Natural killer cell (primary cell): ENCODE measurements at regions not wholly inside any gene's neighbourhood (a gene's known extent, or its start where the extent isn't known, plus 50 kb on each side); places are given as distances from the start of the nearest gene placed in this dataset.
A peak's percentile ranks its signal among the peaks of the same experiment; 100 is the strongest.

Experiments
- ATAC-seq, 3 donors: fragments of 150-1000 bp in 2 of 3; fragments of 200-7000 bp in 1 of 3; cut with Tn5 transposase; 1 replicate in 1 of 3; 2 replicates in 2 of 3; pipeline ENCODE4 v1.10.0; 2021; ENCODE audit warnings: mild to moderate bottlenecking in 2 of 3, moderate library complexity in 2 of 3
- DNase-seq, 2 donors: peaks; one replicate each; pipeline versions ENCODE4 v3.0.0 to v3.0.0-alpha.2; 2013 to 2021; ENCODE audit warnings: mixed read lengths in 1 of 2
- H3K27ac ChIP-seq: one replicate; pipeline ENCODE4 v1.5.1; 2013; ENCODE audit warnings: mild to moderate bottlenecking, low read length
- H3K27me3 ChIP-seq: one replicate; pipeline ENCODE4 v1.6.1; 2013; ENCODE audit warnings: low read length; ENCODE audit not compliant: control insufficient read depth, insufficient read depth
- H3K36me3 ChIP-seq: one replicate; pipeline ENCODE4 v1.6.1; 2013; ENCODE audit warnings: low read length; ENCODE audit not compliant: control insufficient read depth, insufficient read depth
- H3K4me1 ChIP-seq: one replicate; pipeline ENCODE4 v1.6.1; 2013; ENCODE audit warnings: low read length; ENCODE audit not compliant: control insufficient read depth, insufficient read depth
- H3K4me3 ChIP-seq: one replicate; pipeline ENCODE4 v1.5.1; 2013; ENCODE audit warnings: low read length
- H3K9me3 ChIP-seq: one replicate; pipeline ENCODE4 v1.6.1; 2013; ENCODE audit warnings: low read length; ENCODE audit not compliant: control insufficient read depth, insufficient read depth
- H3K27ac Mint-ChIP-seq, 2 donors: one replicate each; pipeline ENCODE4 v1.8.0; 2022; ENCODE audit warnings: mild to moderate bottlenecking in 2 of 2, mixed read lengths in 2 of 2, moderate library complexity in 1 of 2
- H3K27me3 Mint-ChIP-seq, 2 donors: one replicate each; pipeline ENCODE4 v1.8.0; 2022; ENCODE audit warnings: low read depth in 2 of 2, mixed read lengths in 2 of 2
- H3K36me3 Mint-ChIP-seq: one replicate; pipeline ENCODE4 v1.8.0; 2022; ENCODE audit warnings: mixed read lengths
- H3K4me1 Mint-ChIP-seq, 2 donors: one replicate each; pipeline ENCODE4 v1.8.0; 2022; ENCODE audit warnings: mixed read lengths in 2 of 2
- H3K4me3 Mint-ChIP-seq: one replicate; pipeline ENCODE4 v1.8.0; 2022; ENCODE audit warnings: mild to moderate bottlenecking, moderate library complexity, mixed read lengths
- H3K9me3 Mint-ChIP-seq, 2 donors: one replicate each; pipeline ENCODE4 v1.8.0; 2022; ENCODE audit warnings: mixed read lengths in 2 of 2
- CTCF ChIP-seq: fragments of 200-600 bp; IDR thresholded peaks from one replicate; pipeline ENCODE4 v1.8.0; 2022; ENCODE audit warnings: antibody characterized with exemption
- whole genome bisulfite sequencing: methylation state at CpG from one replicate; pipeline ENCODE4 v1.1.7; 2013; ENCODE audit warnings: missing lambda C conversion rate; ENCODE audit not compliant: insufficient coverage; 5-methylcytosine and 5-hydroxymethylcytosine counted together
- intact Hi-C: fragments of 100-400 bp; cut with micrococcal nuclease; formaldehyde crosslinking; loops from one replicate; pipeline ENCODE4 v1.14.2; 2022

DNA sequence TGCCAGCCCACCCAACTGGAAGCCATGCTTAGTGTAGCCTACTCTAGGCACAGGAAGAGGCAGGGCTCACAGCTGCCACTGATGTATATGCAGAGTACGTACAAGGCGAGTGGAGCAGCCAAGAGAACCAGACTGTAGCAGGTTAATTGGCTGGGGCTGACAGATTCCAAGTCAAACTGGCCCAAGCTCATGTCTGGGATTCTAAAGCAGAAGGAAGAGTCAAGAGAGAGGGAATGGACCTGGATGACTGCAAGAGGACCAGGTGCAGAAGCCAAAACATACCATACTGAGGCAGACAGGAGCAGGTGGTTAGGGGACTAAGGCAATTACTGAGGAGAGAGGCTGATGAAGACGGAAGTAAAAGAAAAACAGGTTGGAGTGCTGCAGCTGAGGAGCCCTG, 51.3 kb upstream of the LRRN2 start:
- 89% methylated on average over 3 of the region's 3 CpGs for WGBS
- no peak overlapping the region for H3K4me3 Mint-ChIP-seq
- H3K36me3 ChIP-seq, result no peaks in the 10 kb centered on the region
- H3K4me1 ChIP-seq, result no peaks in the 10 kb centered on the region
- H3K4me3 ChIP-seq, result no peak overlapping the region
- H3K9me3 ChIP-seq, result no peaks in the 10 kb centered on the region
- no peak overlapping the region for H3K27ac ChIP-seq
- no peak for TF ChIP-seq CTCF
- DNase-seq (no peak), ATAC-seq (peak in 1 of 3 donors; percentile 35)
- H3K27me3 ChIP-seq, result peaks cover 4% of the 10 kb centered on the region
- H3K4me1 Mint-ChIP-seq, result no peaks in the 10 kb centered on the region
- H3K27me3 Mint-ChIP-seq, result peaks cover 32 to 69% of the 10 kb centered on the region in 2 donors
- H3K27ac Mint-ChIP-seq, result no peak overlapping the region
- intact Hi-C loops, result no loop called here
- H3K9me3 Mint-ChIP-seq, result peaks cover 0 to 3% of the 10 kb centered on the region in 2 donors
- H3K36me3 Mint-ChIP-seq, result no peaks in the 10 kb centered on the region

GRCh38 chr1:204738506-204738905, 53.0 kb upstream of the LRRN2 start:
- H3K36me3 ChIP-seq, result no peaks in the 10 kb centered on the region
- Mint-ChIP-seq H3K36me3 (no peaks in the 10 kb centered on the region), H3K27me3 (peaks cover 33 to 64% of the 10 kb centered on the region in 2 donors), H3K9me3 (peaks cover 0 to 3% of the 10 kb centered on the region in 2 donors), H3K27ac (no peak overlapping the region), H3K4me1 (no peaks in the 10 kb centered on the region), H3K4me3 (no peak overlapping the region)
- H3K27ac ChIP-seq, result no peak overlapping the region
- intact Hi-C loops, result no loop called here
- H3K4me3 ChIP-seq, result no peak overlapping the region
- no peaks in the 10 kb centered on the region for H3K9me3 ChIP-seq
- H3K4me1 ChIP-seq, result no peaks in the 10 kb centered on the region
- DNase-seq, result no peak
- WGBS, result no CpG with 5 or more reads among the region's 1 CpG
- H3K27me3 ChIP-seq, result peaks cover 4% of the 10 kb centered on the region
- ATAC-seq, result no peak
- no peak for TF ChIP-seq CTCF

DNA sequence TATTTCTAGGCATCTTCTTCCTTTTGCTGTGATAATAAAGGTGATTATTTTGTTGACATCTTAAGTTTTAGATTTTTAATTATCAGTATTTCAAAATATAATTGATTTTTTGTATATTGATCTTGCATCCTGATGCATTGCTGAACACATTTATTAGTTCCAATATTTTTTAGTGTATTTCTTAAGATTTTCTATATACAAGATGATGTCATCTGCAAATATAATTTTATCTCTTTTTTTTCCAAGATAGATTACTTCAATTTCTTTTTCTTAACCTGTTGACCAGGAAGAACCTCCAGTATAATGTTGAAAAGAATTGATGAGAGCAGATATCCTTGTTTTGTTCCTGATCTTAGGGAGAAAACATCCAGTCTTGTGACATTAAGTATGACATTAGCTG, 54.8 kb upstream of the LRRN2 start:
- no peak overlapping the region for H3K27ac ChIP-seq
- H3K9me3 ChIP-seq, result no peaks in the 10 kb centered on the region
- Mint-ChIP-seq H3K36me3 (no peaks in the 10 kb centered on the region), H3K27ac (no peak overlapping the region), H3K4me3 (no peak overlapping the region), H3K27me3 (peaks cover 31 to 50% of the 10 kb centered on the region in 2 donors), H3K9me3 (peaks cover 0 to 3% of the 10 kb centered on the region in 2 donors), H3K4me1 (no peaks in the 10 kb centered on the region)
- intact Hi-C loops, result no loop called here
- ATAC-seq (no peak), DNase-seq (no peak)
- no peak overlapping the region for H3K4me3 ChIP-seq
- no peak for TF ChIP-seq CTCF
- H3K27me3 ChIP-seq, result no peaks in the 10 kb centered on the region
- H3K4me1 ChIP-seq, result no peaks in the 10 kb centered on the region
- H3K36me3 ChIP-seq, result no peaks in the 10 kb centered on the region

DNA sequence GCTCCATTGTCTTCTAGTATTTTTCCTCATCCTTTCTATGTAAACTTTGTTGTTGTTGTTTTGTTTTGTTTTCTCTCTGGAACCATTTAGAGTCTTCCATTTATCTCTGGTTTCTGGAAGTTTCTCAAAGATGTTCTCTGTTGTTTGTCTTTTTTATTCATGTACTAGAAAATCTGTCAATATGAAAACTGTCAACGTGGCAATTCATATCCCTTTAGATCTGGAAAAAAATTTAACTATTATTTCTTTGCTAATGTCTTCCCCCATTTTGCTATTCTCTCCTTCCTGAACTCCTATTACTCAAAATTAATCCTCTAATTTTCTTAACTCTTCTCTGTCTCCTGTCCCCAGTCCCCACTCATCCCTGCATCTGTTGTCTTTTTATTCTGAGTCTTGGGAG, 55.9 kb upstream of the LRRN2 start:
- DNase-seq (no peak), ATAC-seq (no peak)
- no peaks in the 10 kb centered on the region for H3K36me3 Mint-ChIP-seq
- H3K27ac ChIP-seq, result no peak overlapping the region
- peaks cover 32 to 44% of the 10 kb centered on the region in 2 donors for H3K27me3 Mint-ChIP-seq
- H3K9me3 Mint-ChIP-seq, result peaks cover 0 to 3% of the 10 kb centered on the region in 2 donors
- 80% methylated on average over 1 of the region's 1 CpG for WGBS
- H3K4me3 Mint-ChIP-seq, result no peak overlapping the region
- no peaks in the 10 kb centered on the region for H3K36me3 ChIP-seq
- no peaks in the 10 kb centered on the region for H3K9me3 ChIP-seq
- no peaks in the 10 kb centered on the region for H3K4me1 ChIP-seq
- no peak overlapping the region for H3K27ac Mint-ChIP-seq
- intact Hi-C loops, result no loop called here
- no peaks in the 10 kb centered on the region for H3K27me3 ChIP-seq
- no peaks in the 10 kb centered on the region for H3K4me1 Mint-ChIP-seq
- no peak for TF ChIP-seq CTCF
- H3K4me3 ChIP-seq, result no peak overlapping the region
